Caco-2 (cell line): ENCODE measurements at regions not wholly inside any gene's neighbourhood (a gene's known extent, or its start where the extent isn't known, plus 50 kb on each side); places are given as distances from the start of the nearest gene placed in this dataset.

ENCODE experiments used
- BruUV-seq: library from RNA; stranded (reverse); fragments of 400-500 nt; replicated peaks from 2 replicates; lab custom pipeline; 2021; lab: Mats Ljungman, UMichigan
- CTCF ChIA-PET: fragments of 300-600 bp; sonication (Branson Sonifier 250); formaldehyde crosslinking; loops from one replicate; lab custom pipeline; 2022; ENCODE audit warnings: antibody characterized with exemption; lab: Charles Lee
- POLR2A ChIA-PET: fragments of 300-600 bp; sonication (Branson Sonifier 250); formaldehyde crosslinking; loops from one replicate; lab custom pipeline; 2022; ENCODE audit warnings: antibody characterized with exemption; lab: Charles Lee
- DNase-seq, 2 experiments: peaks; one replicate each; pipeline versions ENCODE4 v3.0.0 to v3.0.0-alpha.2; 2020 to 2022
- H3K27me3 ChIP-seq: replicated peaks from 2 replicates; pipeline ENCODE4 v1.6.0; 2011; ENCODE audit warnings: low read length; ENCODE audit not compliant: control insufficient read depth, insufficient read depth
- H3K36me3 ChIP-seq: 2 replicates; pipeline ENCODE4 v1.5.1; 2011; ENCODE audit warnings: low read length; ENCODE audit not compliant: control insufficient read depth, insufficient read depth
- H3K4me1 ChIP-seq: fragments of 250-450 bp; sonication (Bioruptor Pico); 2 replicates; pipeline ENCODE4 v1.5.1; 2020; ENCODE audit warnings: mild to moderate bottlenecking
- H3K4me3 ChIP-seq: 2 replicates; pipeline ENCODE4 v1.5.1; 2011; ENCODE audit warnings: low read depth, mild to moderate bottlenecking, control low read depth, low read length
- H3K9me3 ChIP-seq: fragments of 250-450 bp; sonication (Bioruptor Pico); 2 replicates; pipeline ENCODE4 v1.5.1; 2020; ENCODE audit warnings: mild to moderate bottlenecking, moderate library complexity
- H3K27ac Mint-ChIP-seq: one replicate; pipeline ENCODE4 v1.8.0; 2022; ENCODE audit warnings: mixed read lengths; ENCODE audit not compliant: unreplicated experiment
- H3K27me3 Mint-ChIP-seq: one replicate; pipeline ENCODE4 v1.8.0; 2022; ENCODE audit warnings: mixed read lengths; ENCODE audit not compliant: insufficient read depth, unreplicated experiment
- H3K36me3 Mint-ChIP-seq: one replicate; pipeline ENCODE4 v1.8.0; 2022; ENCODE audit warnings: mild to moderate bottlenecking, mixed read lengths; ENCODE audit not compliant: insufficient read depth, unreplicated experiment
- H3K4me1 Mint-ChIP-seq: one replicate; pipeline ENCODE4 v1.8.0; 2022; ENCODE audit warnings: low read depth, mixed read lengths; ENCODE audit not compliant: unreplicated experiment
- H3K4me3 Mint-ChIP-seq: one replicate; pipeline ENCODE4 v1.8.0; 2022; ENCODE audit warnings: mild to moderate bottlenecking, moderate library complexity, mixed read lengths; ENCODE audit not compliant: unreplicated experiment
- H3K9me3 Mint-ChIP-seq: one replicate; pipeline ENCODE4 v1.8.0; 2022; ENCODE audit warnings: mixed read lengths; ENCODE audit not compliant: unreplicated experiment
- intact Hi-C: fragments of 100-400 bp; cut with micrococcal nuclease; formaldehyde crosslinking; loops from one replicate; pipeline ENCODE4 v1.10.0; 2022; ENCODE audit not compliant: unreplicated experiment
- TF ChIP-seq, protein P1 (sequence below), 2 experiments: fragments of 200-600 bp in 1 of 2; IDR thresholded peaks; 1 replicate in 1 of 2; 2 replicates in 1 of 2; pipeline versions ENCODE4 v1.5.1 to v1.8.0; 2011 to 2022; ENCODE audit warnings: antibody characterized with exemption in 1 of 2, control low read depth in 1 of 2, inconsistent platforms in 1 of 2, low read depth in 1 of 2, low read length in 1 of 2, mild to moderate bottlenecking in 1 of 2, moderate library complexity in 1 of 2; ENCODE audit not compliant: insufficient read depth in 1 of 2, severe bottlenecking in 1 of 2, unreplicated experiment in 1 of 2

DNA sequence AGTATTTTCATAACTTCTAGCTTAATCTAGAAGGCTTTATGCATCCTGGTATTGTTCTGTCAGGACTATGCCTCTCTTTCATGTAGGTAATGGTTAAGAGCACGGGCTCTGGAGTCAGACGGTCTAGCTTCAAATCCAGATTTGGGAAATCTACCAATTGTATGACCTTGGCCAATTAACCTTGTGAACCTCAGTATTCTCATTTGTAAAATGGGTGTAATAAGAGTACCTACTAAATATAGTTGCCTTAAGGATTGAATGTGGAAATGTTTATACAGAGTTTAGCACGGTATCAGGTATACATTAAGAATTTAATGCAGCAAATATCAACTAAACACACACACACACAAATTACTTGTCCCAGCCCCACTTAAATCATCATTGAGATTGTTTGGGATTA, 97.3 kb upstream of the RAB3GAP2 start:
- DNase-seq: no peak
- H3K9me3 Mint-ChIP-seq: no peaks in the 10 kb centered on the region
- peaks cover 9% of the 10 kb centered on the region for H3K27me3 Mint-ChIP-seq
- no peak overlapping the region for H3K27ac Mint-ChIP-seq
- BruUV-seq: no TSS peak
- no peak overlapping the region for H3K4me3 ChIP-seq
- CTCF ChIA-PET: interaction anchor here (0.7 kb wide), 1 partner anchor 74 kb away, joined by 3 read pairs; no protein-coding TSS in a partner anchor
- no peaks in the 10 kb centered on the region for H3K27me3 ChIP-seq
- H3K36me3 ChIP-seq: no peaks in the 10 kb centered on the region
- H3K36me3 Mint-ChIP-seq: no peaks in the 10 kb centered on the region
- no peaks in the 10 kb centered on the region for H3K9me3 ChIP-seq
- intact Hi-C loops: no loop called here
- H3K4me1 ChIP-seq: peaks cover 12% of the 10 kb centered on the region
- TF ChIP-seq, protein P1, sequence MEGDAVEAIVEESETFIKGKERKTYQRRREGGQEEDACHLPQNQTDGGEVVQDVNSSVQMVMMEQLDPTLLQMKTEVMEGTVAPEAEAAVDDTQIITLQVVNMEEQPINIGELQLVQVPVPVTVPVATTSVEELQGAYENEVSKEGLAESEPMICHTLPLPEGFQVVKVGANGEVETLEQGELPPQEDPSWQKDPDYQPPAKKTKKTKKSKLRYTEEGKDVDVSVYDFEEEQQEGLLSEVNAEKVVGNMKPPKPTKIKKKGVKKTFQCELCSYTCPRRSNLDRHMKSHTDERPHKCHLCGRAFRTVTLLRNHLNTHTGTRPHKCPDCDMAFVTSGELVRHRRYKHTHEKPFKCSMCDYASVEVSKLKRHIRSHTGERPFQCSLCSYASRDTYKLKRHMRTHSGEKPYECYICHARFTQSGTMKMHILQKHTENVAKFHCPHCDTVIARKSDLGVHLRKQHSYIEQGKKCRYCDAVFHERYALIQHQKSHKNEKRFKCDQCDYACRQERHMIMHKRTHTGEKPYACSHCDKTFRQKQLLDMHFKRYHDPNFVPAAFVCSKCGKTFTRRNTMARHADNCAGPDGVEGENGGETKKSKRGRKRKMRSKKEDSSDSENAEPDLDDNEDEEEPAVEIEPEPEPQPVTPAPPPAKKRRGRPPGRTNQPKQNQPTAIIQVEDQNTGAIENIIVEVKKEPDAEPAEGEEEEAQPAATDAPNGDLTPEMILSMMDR (IDR thresholded peaks at IDR 0.05; ENCODE audit: insufficient read depth in 1 of 2, low read depth in 1 of 2, low read length in 1 of 2, severe bottlenecking in 1 of 2, unreplicated experiment in 1 of 2): no peak
- H3K4me1 Mint-ChIP-seq: peaks cover 13% of the 10 kb centered on the region
- POLR2A ChIA-PET: no interaction called here
- H3K4me3 Mint-ChIP-seq: no peak overlapping the region

- TF ChIP-seq, protein P1 (IDR thresholded peaks at IDR 0.05; ENCODE audit: insufficient read depth in 1 of 2, low read depth in 1 of 2, low read length in 1 of 2, severe bottlenecking in 1 of 2, unreplicated experiment in 1 of 2): no peak
- POLR2A ChIA-PET: interaction anchor here (0.8 kb wide), 1 partner anchor 82 kb away, joined by 3 read pairs; no protein-coding TSS in a partner anchor
- DNase-seq: peak in 1 of 2 experiments; percentile 35
- no peaks in the 10 kb centered on the region for H3K9me3 ChIP-seq
- H3K4me1 ChIP-seq: peaks cover 12% of the 10 kb centered on the region
- Mint-ChIP-seq H3K4me3 (peak overlapping the region; percentile 2), H3K9me3 (no peaks in the 10 kb centered on the region), H3K36me3 (no peaks in the 10 kb centered on the region), H3K27me3 (peaks cover 8% of the 10 kb centered on the region), H3K4me1 (peaks cover 13% of the 10 kb centered on the region), H3K27ac (no peak overlapping the region)
- intact Hi-C loops: no loop called here
- H3K27me3 ChIP-seq: no peaks in the 10 kb centered on the region
- CTCF ChIA-PET: interaction anchor here (0.7 kb wide), 1 partner anchor 73 kb away, joined by 3 read pairs; no protein-coding TSS in a partner anchor
- no TSS peak for BruUV-seq
- H3K4me3 ChIP-seq: no peak overlapping the region
- no peaks in the 10 kb centered on the region for H3K36me3 ChIP-seq
These were observed 96.4 kb upstream of the RAB3GAP2 start for GRCh38 chr1:220368352-220369265.

- H3K36me3 Mint-ChIP-seq: no peaks in the 10 kb centered on the region
- ChIA-PET CTCF (no interaction called here), POLR2A (interaction anchor here (0.8 kb wide), 1 partner anchor 83 kb away, joined by 3 read pairs; no protein-coding TSS in a partner anchor)
- intact Hi-C loops: no loop called here
- DNase-seq: no peak
- no peak overlapping the region for H3K27ac Mint-ChIP-seq
- no peak overlapping the region for H3K4me3 Mint-ChIP-seq
- H3K27me3 Mint-ChIP-seq: peaks cover 5% of the 10 kb centered on the region
- H3K4me3 ChIP-seq: no peak overlapping the region
- BruUV-seq: no TSS peak
- no peaks in the 10 kb centered on the region for H3K9me3 ChIP-seq
- no peaks in the 10 kb centered on the region for H3K36me3 ChIP-seq
- H3K4me1 Mint-ChIP-seq: peaks cover 13% of the 10 kb centered on the region
- peaks cover 14% of the 10 kb centered on the region for H3K4me1 ChIP-seq
- no peaks in the 10 kb centered on the region for H3K9me3 Mint-ChIP-seq
- no peaks in the 10 kb centered on the region for H3K27me3 ChIP-seq
- TF ChIP-seq, protein P1 (IDR thresholded peaks at IDR 0.05; ENCODE audit: insufficient read depth in 1 of 2, low read depth in 1 of 2, low read length in 1 of 2, severe bottlenecking in 1 of 2, unreplicated experiment in 1 of 2): no peak
These were observed 95.6 kb upstream of the RAB3GAP2 start for GRCh38 chr1:220367833-220368232.
